ENCODE measurements at regions not wholly inside any gene's neighbourhood (a gene's known extent, or its start where the extent isn't known, plus 50 kb on each side); places are given as distances from the start of the nearest gene placed in this dataset.

DNA sequence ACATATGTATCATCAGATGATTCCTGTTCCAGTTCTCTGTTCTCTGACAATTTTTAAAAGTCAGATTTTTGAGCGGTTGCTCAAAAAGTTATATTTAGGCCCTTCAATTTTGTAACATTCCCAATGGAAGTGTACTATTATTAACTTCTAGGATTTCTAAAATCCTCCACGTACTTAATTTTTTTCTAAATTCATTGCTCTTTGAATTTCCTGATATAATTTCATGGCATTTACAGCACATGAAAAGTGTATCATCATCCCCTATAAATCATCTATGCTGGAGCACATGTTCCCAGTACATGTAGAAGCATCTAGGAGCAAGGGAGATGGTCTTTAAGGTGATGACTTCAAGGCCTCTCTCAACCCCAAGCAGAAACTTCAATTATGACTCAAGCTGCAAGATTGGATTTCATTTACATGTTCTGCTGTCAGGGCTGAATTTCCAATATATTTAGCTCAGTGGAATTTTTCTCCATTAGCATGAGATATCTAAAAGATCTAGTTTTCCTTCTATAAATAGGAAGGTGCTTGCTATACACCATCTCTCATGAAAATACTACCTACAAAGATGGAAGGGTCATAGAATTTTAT, 392.8 kb upstream of the MIR17HG start:
- Histone ChIP-seq H3K9ac (ENCODE audit: low read length) (no peak overlapping the region), H3K79me2 (ENCODE audit: low read length) (no peaks in the 10 kb centered on the region), H3K27me3 (ENCODE audit: low read depth, low read length) (no peaks in the 10 kb centered on the region), H3K4me1 (ENCODE audit: low read length) (no peaks in the 10 kb centered on the region), H3K9me3 (ENCODE audit: insufficient read depth, low read length) (no peaks in the 10 kb centered on the region), H3K4me2 (ENCODE audit: low read length) (no peak overlapping the region), H3K4me3 (ENCODE audit: low read length) (no peak overlapping the region), H3K27ac (ENCODE audit: low read length) (no peak overlapping the region), H2AFZ (ENCODE audit: low read depth, low read length) (no peak overlapping the region), H3K36me3 (replicated peaks; ENCODE audit: low read depth, low read length) (no peaks in the 10 kb centered on the region), H4K20me1 (ENCODE audit: insufficient read depth, low read length) (no peaks in the 10 kb centered on the region)
- no peak for TF ChIP-seq EZH2phosphoT487 (IDR thresholded peaks at IDR 0.05; ENCODE audit: low read depth)
- TF ChIP-seq, protein P1, sequence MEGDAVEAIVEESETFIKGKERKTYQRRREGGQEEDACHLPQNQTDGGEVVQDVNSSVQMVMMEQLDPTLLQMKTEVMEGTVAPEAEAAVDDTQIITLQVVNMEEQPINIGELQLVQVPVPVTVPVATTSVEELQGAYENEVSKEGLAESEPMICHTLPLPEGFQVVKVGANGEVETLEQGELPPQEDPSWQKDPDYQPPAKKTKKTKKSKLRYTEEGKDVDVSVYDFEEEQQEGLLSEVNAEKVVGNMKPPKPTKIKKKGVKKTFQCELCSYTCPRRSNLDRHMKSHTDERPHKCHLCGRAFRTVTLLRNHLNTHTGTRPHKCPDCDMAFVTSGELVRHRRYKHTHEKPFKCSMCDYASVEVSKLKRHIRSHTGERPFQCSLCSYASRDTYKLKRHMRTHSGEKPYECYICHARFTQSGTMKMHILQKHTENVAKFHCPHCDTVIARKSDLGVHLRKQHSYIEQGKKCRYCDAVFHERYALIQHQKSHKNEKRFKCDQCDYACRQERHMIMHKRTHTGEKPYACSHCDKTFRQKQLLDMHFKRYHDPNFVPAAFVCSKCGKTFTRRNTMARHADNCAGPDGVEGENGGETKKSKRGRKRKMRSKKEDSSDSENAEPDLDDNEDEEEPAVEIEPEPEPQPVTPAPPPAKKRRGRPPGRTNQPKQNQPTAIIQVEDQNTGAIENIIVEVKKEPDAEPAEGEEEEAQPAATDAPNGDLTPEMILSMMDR (IDR thresholded peaks at IDR 0.05; ENCODE audit: low read depth, low read length), result no peak

DNA sequence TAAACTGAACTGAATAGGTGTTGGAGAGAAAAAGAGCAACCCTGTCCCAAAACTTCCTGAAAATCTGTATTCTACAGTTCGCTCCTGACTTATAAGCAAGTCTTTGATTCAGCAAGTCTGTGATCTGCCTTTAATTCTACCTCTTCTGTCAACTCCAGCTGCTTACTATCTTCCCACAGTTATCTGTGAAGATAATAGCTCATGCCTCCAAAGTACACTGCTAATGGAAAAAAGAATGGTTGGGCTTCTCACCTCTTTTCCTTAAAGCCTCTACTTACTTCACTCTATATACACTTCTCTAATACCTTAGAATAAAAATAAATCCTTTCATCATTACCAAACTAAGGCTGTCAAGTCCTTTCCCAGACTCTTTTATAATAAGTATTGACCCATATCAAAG, 391.5 kb upstream of the MIR17HG start:
- Histone ChIP-seq H3K36me3 (replicated peaks; ENCODE audit: low read depth, low read length) (no peaks in the 10 kb centered on the region), H3K4me3 (ENCODE audit: low read length) (no peak overlapping the region), H4K20me1 (ENCODE audit: insufficient read depth, low read length) (no peaks in the 10 kb centered on the region), H3K9me3 (ENCODE audit: insufficient read depth, low read length) (no peaks in the 10 kb centered on the region), H3K9ac (ENCODE audit: low read length) (no peak overlapping the region), H3K4me2 (ENCODE audit: low read length) (no peak overlapping the region), H3K79me2 (ENCODE audit: low read length) (no peaks in the 10 kb centered on the region), H3K4me1 (ENCODE audit: low read length) (no peaks in the 10 kb centered on the region), H3K27me3 (ENCODE audit: low read depth, low read length) (no peaks in the 10 kb centered on the region), H2AFZ (ENCODE audit: low read depth, low read length) (no peak overlapping the region), H3K27ac (ENCODE audit: low read length) (no peak overlapping the region)
- TF ChIP-seq EZH2phosphoT487 (IDR thresholded peaks at IDR 0.05; ENCODE audit: low read depth), result no peak
- TF ChIP-seq, protein P1 (IDR thresholded peaks at IDR 0.05; ENCODE audit: low read depth, low read length), result no peak

DNA sequence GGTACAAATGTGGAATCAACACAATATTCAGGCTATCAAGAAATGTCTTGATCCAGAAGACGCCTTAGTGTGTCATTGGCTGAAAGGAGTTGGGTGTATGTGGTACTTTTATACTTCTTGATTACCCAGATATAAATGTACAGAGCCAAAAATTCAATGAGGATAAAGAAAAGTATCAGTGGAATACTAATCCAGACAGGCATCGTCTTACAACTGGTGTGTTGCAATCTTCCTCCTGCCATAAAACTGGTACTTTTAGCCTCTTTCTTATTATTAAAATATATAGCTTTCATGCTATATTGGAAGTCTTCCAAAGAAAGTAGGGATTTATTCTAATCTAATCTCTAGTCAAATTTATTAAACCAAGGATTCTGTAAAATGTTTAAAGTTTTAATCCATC, 388.6 kb upstream of the MIR17HG start:
- no peak overlapping the region for H2AFZ ChIP-seq (ENCODE audit: low read depth, low read length)
- no peaks in the 10 kb centered on the region for H3K27me3 ChIP-seq (ENCODE audit: low read depth, low read length)
- no peaks in the 10 kb centered on the region for H3K79me2 ChIP-seq (ENCODE audit: low read length)
- no peak overlapping the region for H3K4me3 ChIP-seq (ENCODE audit: low read length)
- H3K27ac ChIP-seq (ENCODE audit: low read length), result no peak overlapping the region
- no peak overlapping the region for H3K9ac ChIP-seq (ENCODE audit: low read length)
- no peaks in the 10 kb centered on the region for H3K9me3 ChIP-seq (ENCODE audit: insufficient read depth, low read length)
- H3K4me1 ChIP-seq (ENCODE audit: low read length), result no peaks in the 10 kb centered on the region
- H4K20me1 ChIP-seq (ENCODE audit: insufficient read depth, low read length), result no peaks in the 10 kb centered on the region
- H3K36me3 ChIP-seq (replicated peaks; ENCODE audit: low read depth, low read length), result no peaks in the 10 kb centered on the region
- no peak for TF ChIP-seq EZH2phosphoT487 (IDR thresholded peaks at IDR 0.05; ENCODE audit: low read depth)
- TF ChIP-seq, protein P1 (IDR thresholded peaks at IDR 0.05; ENCODE audit: low read depth, low read length), result no peak
- H3K4me2 ChIP-seq (ENCODE audit: low read length), result no peak overlapping the region

DNA sequence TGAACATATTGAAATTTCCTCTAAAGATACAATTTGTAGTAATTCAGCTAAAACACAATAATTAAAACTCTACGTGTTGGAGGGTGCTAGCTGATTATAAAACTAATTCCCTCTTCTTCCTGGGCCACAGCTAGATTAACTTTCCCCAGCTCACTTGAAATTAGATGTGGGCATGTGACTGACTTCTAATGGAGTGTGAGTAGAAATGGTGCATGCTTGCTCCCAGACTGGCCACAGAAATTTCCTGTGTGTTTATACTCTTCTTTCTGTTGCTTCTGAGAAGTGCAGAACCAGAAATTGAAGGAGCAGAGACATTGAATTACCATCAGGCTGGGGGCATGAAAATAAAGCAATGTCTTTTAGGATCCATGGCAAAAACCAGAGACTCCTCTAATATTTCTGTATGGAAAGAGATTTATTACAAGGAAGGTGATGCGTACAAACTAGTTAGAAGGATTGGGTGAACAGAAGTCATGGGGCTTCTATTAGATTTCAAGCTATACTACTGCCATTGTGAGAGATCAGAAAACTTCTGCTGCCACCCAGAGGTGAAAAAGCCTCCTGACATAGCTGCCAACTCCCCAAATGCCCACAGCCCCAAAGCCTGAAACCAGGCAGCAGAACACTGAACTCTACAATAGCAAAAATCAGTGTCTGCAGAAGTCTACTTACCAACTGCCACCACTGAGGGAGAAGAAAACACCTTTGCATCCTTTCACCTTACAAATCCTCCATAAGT, 379.2 kb upstream of the MIR17HG start:
- no peak overlapping the region for H3K4me3 ChIP-seq (ENCODE audit: low read length)
- peaks cover 3% of the 10 kb centered on the region; the same call in 1 of the 2 replicates for H3K4me1 ChIP-seq (ENCODE audit: low read length)
- H3K9ac ChIP-seq (ENCODE audit: low read length), result no peak overlapping the region
- no peaks in the 10 kb centered on the region for H4K20me1 ChIP-seq (ENCODE audit: insufficient read depth, low read length)
- TF ChIP-seq, protein P1 (IDR thresholded peaks at IDR 0.05; ENCODE audit: low read depth, low read length), result peak; percentile 83
- no peak for TF ChIP-seq EZH2phosphoT487 (IDR thresholded peaks at IDR 0.05; ENCODE audit: low read depth)
- H3K27ac ChIP-seq (ENCODE audit: low read length), result no peak overlapping the region
- no peak overlapping the region for H3K4me2 ChIP-seq (ENCODE audit: low read length)
- H2AFZ ChIP-seq (ENCODE audit: low read depth, low read length), result no peak overlapping the region; the same call in 1 of the 2 replicates
- no peaks in the 10 kb centered on the region for H3K79me2 ChIP-seq (ENCODE audit: low read length)
- H3K36me3 ChIP-seq (replicated peaks; ENCODE audit: low read depth, low read length), result no peaks in the 10 kb centered on the region
- H3K9me3 ChIP-seq (ENCODE audit: insufficient read depth, low read length), result no peaks in the 10 kb centered on the region
- H3K27me3 ChIP-seq (ENCODE audit: low read depth, low read length), result no peaks in the 10 kb centered on the region

All from OCI-LY3 (cell line).